ENCODE measurements at regions not wholly inside any gene's neighbourhood (a gene's known extent, or its start where the extent isn't known, plus 50 kb on each side); places are given as distances from the start of the nearest gene placed in this dataset.
A peak's percentile ranks its signal among the peaks of the same experiment; 100 is the strongest.

GRCh38 chr5:71977311-71977710 is 130.0 kb upstream of the MAP1B start:
- Histone ChIP-seq H3K36me3 (ENCODE audit: control insufficient read depth, insufficient read depth, low read length, severe bottlenecking) (no peaks in the 10 kb centered on the region), H3K9me3 (ENCODE audit: control insufficient read depth, low read length) (peaks cover 18% of the 10 kb centered on the region), H3K9ac (ENCODE audit: low read length) (no peak overlapping the region), H3K27me3 (replicated peaks; ENCODE audit: control insufficient read depth, insufficient read depth, low read length) (no peaks in the 10 kb centered on the region), H3K4me3 (ENCODE audit: low read length) (peak overlapping the region; percentile 2), H3K4me1 (ENCODE audit: control insufficient read depth, insufficient read depth, low read length) (peaks cover 56% of the 10 kb centered on the region)
- DNase-seq (ENCODE audit: low read depth), result no peak

- DNase-seq (ENCODE audit: low read depth), result no peak
- Histone ChIP-seq H3K36me3 (ENCODE audit: control insufficient read depth, insufficient read depth, low read length, severe bottlenecking) (no peaks in the 10 kb centered on the region), H3K9ac (ENCODE audit: low read length) (no peak overlapping the region), H3K4me1 (ENCODE audit: control insufficient read depth, insufficient read depth, low read length) (peaks cover 47% of the 10 kb centered on the region), H3K9me3 (ENCODE audit: control insufficient read depth, low read length) (peaks cover 24% of the 10 kb centered on the region), H3K27me3 (replicated peaks; ENCODE audit: control insufficient read depth, insufficient read depth, low read length) (no peaks in the 10 kb centered on the region), H3K4me3 (ENCODE audit: low read length) (no peak overlapping the region)
Measured at GRCh38 chr5:71978216-71978615, 129.1 kb upstream of the MAP1B start.

- Histone ChIP-seq H3K4me3 (ENCODE audit: low read length) (no peak overlapping the region), H3K27me3 (replicated peaks; ENCODE audit: control insufficient read depth, insufficient read depth, low read length) (no peaks in the 10 kb centered on the region), H3K36me3 (ENCODE audit: control insufficient read depth, insufficient read depth, low read length, severe bottlenecking) (no peaks in the 10 kb centered on the region), H3K9ac (ENCODE audit: low read length) (no peak overlapping the region), H3K9me3 (ENCODE audit: control insufficient read depth, low read length) (peaks cover 24% of the 10 kb centered on the region), H3K4me1 (ENCODE audit: control insufficient read depth, insufficient read depth, low read length) (peaks cover 2% of the 10 kb centered on the region)
- no peak for DNase-seq (ENCODE audit: low read depth)
Measured at GRCh38 chr5:71982717-71983395, 124.4 kb upstream of the MAP1B start.

- Histone ChIP-seq H3K36me3 (ENCODE audit: control insufficient read depth, insufficient read depth, low read length, severe bottlenecking) (no peaks in the 10 kb centered on the region), H3K9ac (ENCODE audit: low read length) (no peak overlapping the region), H3K9me3 (ENCODE audit: control insufficient read depth, low read length) (peaks cover 18% of the 10 kb centered on the region), H3K27me3 (replicated peaks; ENCODE audit: control insufficient read depth, insufficient read depth, low read length) (no peaks in the 10 kb centered on the region), H3K4me1 (ENCODE audit: control insufficient read depth, insufficient read depth, low read length) (no peaks in the 10 kb centered on the region), H3K4me3 (ENCODE audit: low read length) (no peak overlapping the region)
- peak; percentile 71 for DNase-seq (ENCODE audit: low read depth)
Measured at GRCh38 chr5:71986101-71986500, 121.2 kb upstream of the MAP1B start.

DNA sequence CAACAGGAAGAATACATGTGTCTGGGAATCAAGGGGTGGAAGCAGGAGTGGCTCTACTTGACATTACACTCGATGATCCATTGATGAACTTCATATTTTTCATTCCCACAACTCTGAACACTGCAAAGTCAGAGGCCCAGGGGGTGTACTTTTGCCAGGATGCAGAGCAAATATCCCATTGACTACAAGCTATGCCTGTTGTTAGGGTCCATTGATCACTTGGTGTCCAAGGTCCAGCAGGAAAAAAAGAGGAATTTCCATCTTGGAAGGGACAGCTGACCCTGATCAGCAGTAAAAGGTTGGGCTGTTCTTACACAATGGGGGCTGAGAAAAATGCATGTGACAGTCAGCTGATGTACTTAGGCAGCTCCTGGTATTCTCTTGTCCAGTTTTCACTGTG is 118.5 kb upstream of the MAP1B start:
- Histone ChIP-seq H3K27me3 (replicated peaks; ENCODE audit: control insufficient read depth, insufficient read depth, low read length) (no peaks in the 10 kb centered on the region), H3K36me3 (ENCODE audit: control insufficient read depth, insufficient read depth, low read length, severe bottlenecking) (no peaks in the 10 kb centered on the region), H3K4me1 (ENCODE audit: control insufficient read depth, insufficient read depth, low read length) (no peaks in the 10 kb centered on the region), H3K4me3 (ENCODE audit: low read length) (no peak overlapping the region), H3K9ac (ENCODE audit: low read length) (no peak overlapping the region), H3K9me3 (ENCODE audit: control insufficient read depth, low read length) (no peaks in the 10 kb centered on the region)
- no peak for DNase-seq (ENCODE audit: low read depth)

GRCh38 chr5:71993600-71993999 is 113.7 kb upstream of the MAP1B start:
- H3K4me3 ChIP-seq (ENCODE audit: low read length), result no peak overlapping the region
- H3K4me1 ChIP-seq (ENCODE audit: control insufficient read depth, insufficient read depth, low read length), result no peaks in the 10 kb centered on the region
- no peak overlapping the region for H3K9ac ChIP-seq (ENCODE audit: low read length)
- no peak for DNase-seq (ENCODE audit: low read depth)
- H3K27me3 ChIP-seq (replicated peaks; ENCODE audit: control insufficient read depth, insufficient read depth, low read length), result no peaks in the 10 kb centered on the region
- no peaks in the 10 kb centered on the region for H3K9me3 ChIP-seq (ENCODE audit: control insufficient read depth, low read length)
- no peaks in the 10 kb centered on the region for H3K36me3 ChIP-seq (ENCODE audit: control insufficient read depth, insufficient read depth, low read length, severe bottlenecking)

GRCh38 chr5:71996789-71997188 is 110.5 kb upstream of the MAP1B start:
- Histone ChIP-seq H3K36me3 (ENCODE audit: control insufficient read depth, insufficient read depth, low read length, severe bottlenecking) (no peaks in the 10 kb centered on the region), H3K4me3 (ENCODE audit: low read length) (no peak overlapping the region)
- no peak for DNase-seq (ENCODE audit: low read depth)

GRCh38 chr5:71998746-71999145 is 108.5 kb upstream of the MAP1B start:
- no peak for DNase-seq (ENCODE audit: low read depth)
- Histone ChIP-seq H3K9ac (ENCODE audit: low read length) (no peak overlapping the region), H3K9me3 (ENCODE audit: control insufficient read depth, low read length) (no peaks in the 10 kb centered on the region), H3K27me3 (replicated peaks; ENCODE audit: control insufficient read depth, insufficient read depth, low read length) (peaks cover 3% of the 10 kb centered on the region), H3K36me3 (ENCODE audit: control insufficient read depth, insufficient read depth, low read length, severe bottlenecking) (no peaks in the 10 kb centered on the region), H3K4me3 (ENCODE audit: low read length) (no peak overlapping the region), H3K4me1 (ENCODE audit: control insufficient read depth, insufficient read depth, low read length) (no peaks in the 10 kb centered on the region)

More at GRCh38 chr5:71996789-71997188, 110.5 kb upstream of the MAP1B start:
- Histone ChIP-seq H3K9me3 (ENCODE audit: control insufficient read depth, low read length) (no peaks in the 10 kb centered on the region), H3K4me1 (ENCODE audit: control insufficient read depth, insufficient read depth, low read length) (no peaks in the 10 kb centered on the region), H3K9ac (ENCODE audit: low read length) (no peak overlapping the region), H3K27me3 (replicated peaks; ENCODE audit: control insufficient read depth, insufficient read depth, low read length) (no peaks in the 10 kb centered on the region)

DNA sequence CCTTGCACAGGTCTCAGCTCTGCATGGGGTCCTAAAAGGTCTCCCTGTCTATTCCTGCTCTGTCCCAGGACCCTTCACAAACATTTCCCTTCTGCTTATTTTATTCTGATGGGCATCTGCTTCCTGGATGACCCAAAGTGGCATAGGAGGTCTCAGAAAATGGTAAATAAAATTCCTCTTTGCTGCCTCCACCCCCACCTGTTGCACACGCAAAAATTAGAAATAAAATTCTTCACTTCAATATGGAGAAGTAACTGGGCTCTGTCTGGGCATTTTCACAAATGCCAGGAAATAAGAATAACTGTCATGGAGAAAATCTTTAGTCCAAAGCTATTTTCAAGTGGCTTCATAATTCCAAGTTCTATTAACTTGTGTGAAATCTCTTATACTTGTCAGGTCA is 106.6 kb upstream of the MAP1B start:
- Histone ChIP-seq H3K27me3 (replicated peaks; ENCODE audit: control insufficient read depth, insufficient read depth, low read length) (peaks cover 3% of the 10 kb centered on the region), H3K36me3 (ENCODE audit: control insufficient read depth, insufficient read depth, low read length, severe bottlenecking) (no peaks in the 10 kb centered on the region), H3K9me3 (ENCODE audit: control insufficient read depth, low read length) (no peaks in the 10 kb centered on the region), H3K9ac (ENCODE audit: low read length) (no peak overlapping the region), H3K4me1 (ENCODE audit: control insufficient read depth, insufficient read depth, low read length) (no peaks in the 10 kb centered on the region), H3K4me3 (ENCODE audit: low read length) (no peak overlapping the region)
- no peak for DNase-seq (ENCODE audit: low read depth)

DNA sequence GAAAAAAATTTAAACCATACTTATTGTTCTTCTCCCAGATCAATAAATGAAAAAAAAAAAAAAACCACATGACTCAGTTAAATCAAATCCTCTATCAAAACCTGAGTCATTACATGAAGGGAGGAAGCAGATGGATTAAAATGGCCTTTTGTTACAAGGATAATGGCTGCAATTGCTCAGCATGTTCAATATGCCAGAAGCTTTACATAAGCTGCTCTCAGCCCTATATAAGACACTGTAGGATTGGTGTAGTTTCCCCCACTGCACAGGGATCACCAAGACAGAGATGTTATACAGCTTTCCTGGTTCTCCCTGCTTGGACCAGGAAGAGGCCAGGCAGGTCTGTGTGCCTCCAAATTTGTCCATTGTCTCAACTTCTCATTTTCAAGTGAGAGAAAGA is 101.6 kb upstream of the MAP1B start:
- Histone ChIP-seq H3K9me3 (ENCODE audit: control insufficient read depth, low read length) (no peaks in the 10 kb centered on the region), H3K9ac (ENCODE audit: low read length) (no peak overlapping the region), H3K4me3 (ENCODE audit: low read length) (no peak overlapping the region), H3K4me1 (ENCODE audit: control insufficient read depth, insufficient read depth, low read length) (peaks cover 6% of the 10 kb centered on the region), H3K36me3 (ENCODE audit: control insufficient read depth, insufficient read depth, low read length, severe bottlenecking) (no peaks in the 10 kb centered on the region), H3K27me3 (replicated peaks; ENCODE audit: control insufficient read depth, insufficient read depth, low read length) (peaks cover 3% of the 10 kb centered on the region)
- no peak for DNase-seq (ENCODE audit: low read depth)

DNA sequence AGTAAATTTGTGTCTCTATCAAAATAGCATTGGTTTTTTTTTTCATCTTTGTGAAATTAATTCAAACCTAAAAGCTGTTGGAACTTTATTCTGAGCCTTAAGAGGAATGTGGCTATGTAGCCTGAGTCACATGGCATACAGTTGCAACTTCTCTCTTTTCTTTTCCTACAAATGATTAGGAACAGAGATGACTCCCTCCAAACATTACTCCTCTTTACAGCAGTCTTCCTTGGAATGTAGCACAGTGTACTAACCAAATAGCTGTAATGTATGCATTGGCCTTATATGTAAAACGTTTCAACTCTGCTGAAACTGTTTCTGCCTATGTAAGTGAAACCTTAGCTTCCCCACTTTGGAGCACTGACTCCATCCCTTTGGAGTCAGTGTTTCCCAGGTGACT is 100.9 kb upstream of the MAP1B start:
- peaks cover 3% of the 10 kb centered on the region for H3K27me3 ChIP-seq (replicated peaks; ENCODE audit: control insufficient read depth, insufficient read depth, low read length)
- no peaks in the 10 kb centered on the region for H3K9me3 ChIP-seq (ENCODE audit: control insufficient read depth, low read length)
- peak; percentile 26 for DNase-seq (ENCODE audit: low read depth)
- no peak overlapping the region for H3K4me3 ChIP-seq (ENCODE audit: low read length)
- H3K4me1 ChIP-seq (ENCODE audit: control insufficient read depth, insufficient read depth, low read length), result peaks cover 12% of the 10 kb centered on the region
- H3K36me3 ChIP-seq (ENCODE audit: control insufficient read depth, insufficient read depth, low read length, severe bottlenecking), result no peaks in the 10 kb centered on the region
- no peak overlapping the region for H3K9ac ChIP-seq (ENCODE audit: low read length)
